Left kidney (tissue), 1 donor: ENCODE measurements at regions not wholly inside any gene's neighbourhood (a gene's known extent, or its start where the extent isn't known, plus 50 kb on each side); places are given as distances from the start of the nearest gene placed in this dataset.
"Not testable (repeated sequence)": the region's sequence is repeated elsewhere in the genome, so short reads cannot be mapped to it uniquely, and the experiment has no call there.

Experiments
- DNase-seq: peaks from one replicate; pipeline ENCODE4 v3.0.0-alpha.2; 2013

DNA sequence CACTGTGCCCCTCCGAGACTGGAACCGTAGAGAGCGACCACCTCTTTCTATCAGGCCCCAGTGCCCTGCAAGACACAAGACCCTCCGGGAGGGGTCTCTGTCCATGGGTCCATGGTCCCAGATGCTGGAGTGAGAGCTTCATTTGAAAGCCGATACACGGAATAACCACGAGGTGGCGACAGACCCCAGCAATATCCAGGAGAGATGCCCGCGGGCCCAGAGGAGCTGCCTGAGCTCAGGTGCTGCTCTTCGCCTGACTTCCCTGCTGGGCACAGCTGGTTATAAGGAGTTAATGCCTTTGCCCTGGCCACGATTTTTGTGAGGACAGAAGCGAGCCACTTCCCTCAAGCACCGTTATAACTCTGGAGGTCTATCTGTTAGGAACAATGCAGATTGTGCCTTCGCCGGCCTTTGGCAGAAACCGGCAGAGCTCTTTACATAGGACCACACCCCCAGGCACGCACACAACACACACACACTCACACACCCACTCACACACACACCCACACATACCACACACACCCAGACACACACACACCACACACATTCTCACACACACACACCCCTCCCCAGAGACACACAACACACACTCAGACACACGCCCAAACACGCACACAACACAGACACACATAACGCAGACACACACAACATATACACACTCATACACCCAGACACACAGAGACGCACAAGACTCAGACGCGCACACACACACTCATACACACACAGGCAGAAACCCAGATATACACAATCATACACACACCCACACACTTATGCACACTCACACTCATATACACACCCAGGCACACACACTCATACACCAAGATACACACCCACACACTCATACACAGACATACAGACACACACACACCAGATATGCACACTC lies 436.4 kb downstream of the SOX9 start:
- peak; percentile 70 for DNase-seq

- DNase-seq: no peak
Observed at GRCh38 chr17:72558971-72559476, 438.2 kb downstream of the SOX9 start.

- no peak for DNase-seq
Observed at GRCh38 chr17:72560303-72561247, 439.8 kb downstream of the SOX9 start.

- no peak for DNase-seq
Observed at GRCh38 chr17:72561266-72561665, 440.4 kb downstream of the SOX9 start.

DNA sequence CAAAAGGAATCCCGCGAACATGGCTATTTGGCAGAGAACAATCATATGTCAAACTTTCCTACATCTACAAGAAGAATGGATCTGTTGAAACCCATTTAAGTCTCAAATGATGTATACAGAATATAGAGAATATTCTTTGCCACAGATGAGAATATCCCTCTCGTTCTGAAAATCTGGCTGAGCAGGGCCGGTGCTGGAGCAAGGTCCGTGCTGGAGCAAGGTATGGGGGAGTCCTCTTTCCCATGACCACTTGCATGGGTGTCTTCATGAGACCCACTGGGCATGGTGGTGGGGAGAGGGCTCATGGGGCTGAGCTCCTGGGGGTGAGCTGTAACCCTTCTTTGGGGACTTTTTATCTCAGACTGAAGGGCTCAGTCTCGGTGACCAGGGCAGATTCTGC lies 440.9 kb downstream of the SOX9 start:
- DNase-seq: no peak

DNA sequence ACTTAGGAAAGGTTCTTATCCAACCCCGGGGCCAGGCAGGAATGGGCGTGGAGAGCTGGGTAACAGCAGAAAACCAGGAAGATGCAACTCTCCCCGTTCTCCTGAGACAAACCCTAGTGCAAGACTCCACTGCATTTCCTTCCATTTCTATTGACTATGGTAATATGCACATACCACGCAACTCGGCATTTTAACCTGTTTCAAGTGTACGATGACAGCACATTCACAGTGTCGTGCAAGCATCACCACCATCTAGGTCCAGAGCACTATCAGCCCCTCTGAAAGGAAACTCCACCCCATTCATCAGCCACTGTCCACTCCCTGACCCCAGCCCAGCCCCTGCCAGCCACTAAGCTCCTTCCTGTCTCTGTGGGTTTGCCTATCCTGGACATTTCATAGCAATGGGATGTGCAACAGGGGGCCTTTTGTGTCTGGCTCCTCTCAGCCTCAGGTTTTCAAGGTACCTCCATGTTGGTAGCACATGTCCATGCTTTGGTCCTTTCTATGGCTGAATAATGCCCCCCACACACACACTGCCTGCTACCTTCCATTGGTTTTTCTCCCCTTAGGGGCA lies 441.9 kb downstream of the SOX9 start:
- DNase-seq: no peak

DNA sequence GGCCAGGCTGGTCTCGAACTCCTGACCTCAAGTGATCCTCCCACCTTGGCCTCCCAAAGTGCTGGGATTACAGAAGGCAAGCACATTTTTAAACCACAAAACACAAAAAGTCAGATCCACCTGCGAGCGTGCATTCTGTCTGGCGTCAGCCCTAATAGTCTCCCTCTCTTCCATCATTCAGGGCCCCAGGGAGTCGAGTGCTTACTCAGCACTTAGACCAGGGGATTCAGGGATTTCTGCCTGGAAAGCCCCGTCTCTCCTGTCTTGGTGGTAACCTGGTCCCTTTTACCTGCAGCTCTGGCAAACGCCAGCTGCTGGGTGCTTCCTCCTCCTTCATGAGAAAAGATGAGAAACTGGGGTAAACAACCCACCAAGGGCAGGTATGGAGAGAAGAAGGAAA lies 443.1 kb downstream of the SOX9 start:
- DNase-seq: no peak

DNA sequence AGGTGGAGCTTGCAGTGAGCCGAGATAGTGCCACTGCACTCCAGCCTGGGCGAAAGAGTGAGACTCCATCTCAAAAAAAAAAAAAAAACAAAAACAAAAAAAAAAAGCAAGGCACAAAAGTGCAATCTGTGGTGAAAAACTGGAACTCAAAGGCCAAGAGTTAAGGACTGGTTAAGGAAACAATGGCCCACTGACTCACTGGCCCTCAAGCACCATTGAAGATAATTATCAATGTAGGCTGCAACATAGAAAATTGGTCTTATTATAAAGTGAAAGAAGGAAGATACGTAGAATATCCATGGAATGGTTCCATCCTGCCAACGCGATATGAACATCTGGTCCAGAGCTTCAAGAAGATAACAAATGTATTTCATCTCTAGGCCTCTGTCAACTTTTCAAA lies 444.2 kb downstream of the SOX9 start:
- DNase-seq: no peak

DNA sequence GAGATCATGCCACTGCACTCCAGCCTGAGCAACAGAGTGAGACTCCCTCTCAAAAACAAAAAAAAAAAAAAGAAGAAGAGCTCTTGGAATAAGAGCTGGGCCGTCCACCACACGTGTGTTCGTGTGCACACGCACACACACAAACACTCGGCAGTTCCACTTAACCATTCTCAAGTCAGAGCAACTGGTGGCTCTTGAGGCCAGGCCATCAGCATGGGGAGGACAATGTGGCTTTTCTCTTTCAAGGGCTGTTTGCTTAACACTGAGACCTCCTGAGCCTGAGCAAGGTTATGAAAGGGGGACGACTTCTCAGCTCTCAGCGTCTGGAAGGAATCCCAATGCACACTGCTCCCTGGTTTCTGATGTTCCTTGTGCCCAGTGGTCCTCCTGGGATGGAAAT lies 444.9 kb downstream of the SOX9 start:
- no peak for DNase-seq

GRCh38 chr17:72566671-72567484 lies 446.1 kb downstream of the SOX9 start:
- DNase-seq: no peak

- DNase-seq: no peak
Observed at GRCh38 chr17:72567774-72568173, 447.0 kb downstream of the SOX9 start.

DNA sequence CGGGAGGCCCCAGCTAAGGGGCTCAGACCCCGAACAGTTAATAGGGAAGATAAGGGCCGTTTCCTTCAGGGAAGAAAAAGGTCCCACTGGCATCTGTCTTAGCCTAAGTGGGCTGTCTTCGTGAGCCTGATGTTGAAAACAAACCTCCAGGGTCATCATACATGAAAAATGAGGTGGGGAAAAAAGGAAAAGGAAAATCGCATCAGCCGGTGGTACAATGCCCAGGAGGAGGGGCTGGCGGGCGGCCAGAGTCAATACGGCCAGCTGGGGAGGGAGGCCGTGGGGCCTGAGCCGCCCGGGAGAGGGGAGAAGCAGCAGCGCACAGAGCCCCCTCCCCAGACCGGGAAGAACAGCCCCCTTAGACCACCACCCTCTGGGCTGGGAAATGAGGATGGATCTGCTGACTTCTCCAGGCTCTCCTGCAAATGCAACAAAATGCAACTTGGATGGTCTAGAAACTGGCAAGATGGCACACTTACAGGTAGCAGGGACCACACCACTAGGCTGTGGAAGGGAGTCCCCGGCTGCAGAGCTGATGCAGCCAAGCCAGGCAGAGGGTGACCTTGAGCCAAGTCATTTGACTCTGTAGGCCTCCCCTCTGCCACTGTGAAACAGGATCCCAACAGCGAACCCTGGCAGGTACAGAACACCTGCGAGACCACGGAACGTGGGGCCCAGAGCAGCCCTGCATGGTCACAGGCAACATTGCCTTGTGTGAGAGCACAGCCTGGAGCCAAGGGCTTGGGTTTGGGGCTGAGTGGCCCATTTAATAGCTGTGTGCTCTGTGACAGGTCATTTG lies 448.5 kb downstream of the SOX9 start:
- no peak for DNase-seq

DNA sequence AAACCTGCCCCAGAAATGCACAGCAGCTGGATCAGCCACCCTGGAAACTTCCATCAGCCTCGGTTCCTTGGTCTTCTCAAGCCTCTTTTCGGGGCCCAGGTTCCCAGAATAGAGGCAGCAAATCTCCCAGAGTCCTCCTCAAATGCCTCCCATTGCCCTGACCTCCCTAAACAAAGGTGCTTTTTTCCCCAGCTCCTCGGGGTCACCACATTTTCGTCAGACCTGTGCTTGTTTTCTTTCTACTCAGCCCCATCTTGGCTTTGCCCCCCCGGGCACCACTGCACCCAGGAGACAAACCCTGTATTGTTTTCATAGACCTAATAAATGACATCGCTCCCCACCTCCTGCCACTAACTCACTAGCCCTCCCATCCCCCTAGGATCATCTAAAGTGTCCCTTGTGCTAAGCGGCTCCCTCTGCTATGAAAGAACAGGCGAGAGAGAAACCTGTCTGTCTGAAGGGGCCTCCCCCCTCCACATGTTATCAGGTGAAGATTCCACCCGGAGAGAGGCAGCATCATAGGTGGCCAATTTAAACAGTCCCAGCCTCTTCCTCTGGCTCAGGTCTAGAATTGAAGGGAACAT lies 451.1 kb downstream of the SOX9 start:
- no peak for DNase-seq

- DNase-seq: no peak
Observed at GRCh38 chr17:72572604-72573491, 452.0 kb downstream of the SOX9 start.

DNA sequence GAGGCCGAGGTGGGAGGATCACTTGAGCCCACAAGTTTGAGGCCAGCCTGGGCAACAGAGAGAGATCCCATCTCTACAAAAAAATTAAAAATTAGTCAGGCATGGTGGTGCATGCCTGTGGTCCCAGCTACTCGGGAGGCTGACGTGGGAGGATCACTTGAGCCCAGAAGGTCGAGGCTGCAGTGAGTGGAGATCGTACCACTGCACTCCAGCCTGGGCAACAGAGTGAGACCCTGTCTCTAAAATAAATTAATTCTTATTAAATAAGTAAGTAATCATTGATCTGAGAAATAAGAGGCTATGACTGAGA lies 452.6 kb downstream of the SOX9 start:
- DNase-seq: not testable (repeated sequence)

DNA sequence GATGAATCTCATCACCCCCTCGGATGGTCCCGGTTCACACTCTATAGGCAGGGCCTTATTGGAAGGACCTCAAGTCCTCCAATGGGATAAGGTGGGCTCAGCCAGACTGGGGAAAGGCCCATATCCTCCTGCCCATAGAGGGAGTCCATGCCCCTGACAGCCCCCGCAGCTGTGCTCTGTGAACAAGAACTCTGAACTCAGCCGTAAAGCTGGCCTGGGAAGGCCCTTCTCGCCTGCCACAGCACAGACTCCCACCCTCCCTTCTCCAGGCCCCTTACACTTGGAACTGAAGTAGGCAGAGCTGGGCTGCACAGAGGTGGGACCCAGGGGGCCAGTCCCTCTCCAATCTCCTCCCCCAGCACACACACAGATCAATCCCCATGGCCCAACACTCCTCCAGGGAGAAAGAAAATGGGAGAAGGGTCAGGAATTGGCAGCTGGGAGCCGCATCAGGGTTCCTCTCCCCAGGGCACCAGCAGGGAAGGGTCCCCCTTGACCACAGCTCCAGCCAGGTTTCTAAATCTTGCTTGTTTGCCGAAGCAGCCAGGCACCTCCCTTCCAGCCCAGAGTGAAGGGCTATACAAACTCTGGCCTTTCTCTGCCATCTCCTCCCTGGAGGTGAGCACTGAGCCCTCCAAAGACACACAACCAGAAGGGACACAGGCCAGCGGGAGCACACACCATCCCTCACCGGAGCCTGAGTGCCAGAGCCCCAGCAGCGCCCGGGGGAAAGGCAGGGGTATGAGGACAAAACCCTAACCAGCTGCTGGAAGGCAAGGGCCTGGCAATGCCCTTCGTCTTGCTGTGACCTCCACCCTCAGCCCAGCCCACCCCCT lies 454.1 kb downstream of the SOX9 start:
- DNase-seq: no peak

DNA sequence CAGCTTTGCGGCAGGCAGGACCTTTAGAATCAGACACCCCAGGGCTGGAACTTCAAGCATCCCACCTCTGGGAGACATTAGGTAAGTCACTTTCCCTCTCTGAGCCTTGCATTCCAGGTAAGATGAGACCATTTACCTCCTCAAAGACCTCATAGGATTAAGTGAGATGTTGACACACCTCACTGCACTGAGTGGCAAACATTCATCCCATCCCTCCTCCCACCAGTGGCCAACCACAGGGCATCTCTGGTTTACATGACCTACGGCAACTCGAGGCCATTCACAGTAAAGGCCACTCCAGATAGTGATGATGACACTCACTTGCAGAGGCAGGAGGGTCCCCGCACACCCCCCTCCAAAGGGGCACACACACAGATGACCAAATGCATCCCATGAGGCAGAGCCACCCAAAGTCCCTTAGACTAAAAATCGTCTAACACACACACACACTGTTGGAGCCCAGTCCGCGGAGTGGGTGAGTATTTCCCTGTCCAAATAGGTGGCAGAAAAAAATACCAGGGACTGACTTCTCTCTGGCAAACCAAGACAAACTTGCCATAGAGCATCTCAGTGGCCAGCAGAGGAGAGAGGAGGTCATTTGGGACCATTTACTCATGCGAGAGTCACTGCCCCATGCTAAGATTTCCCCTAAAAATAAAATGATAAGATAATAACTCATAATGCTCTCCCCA lies 454.9 kb downstream of the SOX9 start:
- no peak for DNase-seq

DNA sequence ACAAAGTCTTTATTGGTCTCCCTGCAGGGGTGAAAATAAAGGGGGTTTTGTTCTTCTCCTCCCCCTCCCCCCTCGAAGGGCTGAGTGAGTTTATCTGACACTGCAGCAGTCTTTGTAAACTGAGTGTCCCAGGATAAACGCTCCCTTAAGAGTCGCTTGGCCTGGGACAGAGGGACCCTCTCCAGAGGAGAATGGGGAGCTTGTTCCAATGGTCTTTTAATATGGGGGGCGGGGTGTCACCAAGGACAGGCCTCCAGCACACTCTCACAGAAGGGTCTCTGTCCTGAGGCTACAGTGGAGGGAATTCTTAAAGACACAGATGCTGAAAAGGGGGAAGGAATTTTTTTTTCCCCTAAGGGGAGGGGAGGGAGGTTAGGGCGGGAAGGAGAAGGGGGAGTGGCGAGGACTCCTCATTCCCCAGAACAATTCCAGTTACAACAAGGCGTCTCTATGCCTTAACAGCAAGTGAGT lies 455.5 kb downstream of the SOX9 start:
- no peak for DNase-seq
